D721Med (cell line): ENCODE measurements at regions not wholly inside any gene's neighbourhood (a gene's known extent, or its start where the extent isn't known, plus 50 kb on each side); places are given as distances from the start of the nearest gene placed in this dataset.

Experiments used
- DNase-seq: peaks from one replicate; pipeline ENCODE4 v3.0.0; 2011; ENCODE audit warnings: low spot score; ENCODE audit not compliant: insufficient read length
- FAIRE-seq: peaks from 2 replicates; lab custom pipeline; 2011; peaks lifted over from hg19 to GRCh38; lab: Jason Lieb, UNC
- TF ChIP-seq, protein P1 (sequence below): IDR thresholded peaks from 2 replicates; pipeline ENCODE4 v1.5.1; 2012; ENCODE audit warnings: mild to moderate bottlenecking, control low read depth; ENCODE audit not compliant: insufficient read depth; ENCODE audit errors: missing control alignments

DNA sequence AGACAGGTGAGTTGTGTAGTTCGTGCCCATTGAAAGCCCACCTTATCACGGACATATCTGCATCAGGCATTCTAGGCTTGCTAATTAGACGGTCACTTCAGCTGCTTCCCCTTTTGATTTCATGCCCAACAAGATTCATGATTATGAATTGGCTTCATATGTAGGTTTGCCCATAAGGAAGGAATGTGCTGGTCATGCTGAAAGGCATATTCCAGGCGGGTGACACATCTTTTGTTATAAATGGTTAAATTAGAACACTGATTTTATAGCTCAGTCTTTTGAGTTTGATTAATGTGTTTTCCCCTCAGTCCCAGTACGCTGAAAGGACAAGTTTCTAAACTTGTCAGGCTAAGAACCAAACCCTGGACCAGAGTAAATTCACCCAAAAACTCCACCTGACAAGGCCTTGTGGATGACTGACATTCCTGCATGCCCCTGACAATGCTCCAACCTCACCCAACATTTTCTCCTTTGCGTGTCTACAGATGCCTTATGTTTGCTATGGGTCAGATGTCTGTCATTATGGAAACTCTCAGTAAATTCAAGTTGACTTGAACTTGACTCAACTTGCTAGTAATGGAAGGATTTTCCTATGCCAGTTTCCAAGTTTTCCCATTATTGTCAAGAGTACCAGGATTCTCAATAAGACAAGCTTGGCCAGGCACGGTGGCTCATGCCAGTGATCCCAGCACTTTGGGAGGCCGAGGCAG, 421.9 kb downstream of the PMP22 start:
- no peak for FAIRE-seq
- no peak for DNase-seq
- TF ChIP-seq, protein P1, sequence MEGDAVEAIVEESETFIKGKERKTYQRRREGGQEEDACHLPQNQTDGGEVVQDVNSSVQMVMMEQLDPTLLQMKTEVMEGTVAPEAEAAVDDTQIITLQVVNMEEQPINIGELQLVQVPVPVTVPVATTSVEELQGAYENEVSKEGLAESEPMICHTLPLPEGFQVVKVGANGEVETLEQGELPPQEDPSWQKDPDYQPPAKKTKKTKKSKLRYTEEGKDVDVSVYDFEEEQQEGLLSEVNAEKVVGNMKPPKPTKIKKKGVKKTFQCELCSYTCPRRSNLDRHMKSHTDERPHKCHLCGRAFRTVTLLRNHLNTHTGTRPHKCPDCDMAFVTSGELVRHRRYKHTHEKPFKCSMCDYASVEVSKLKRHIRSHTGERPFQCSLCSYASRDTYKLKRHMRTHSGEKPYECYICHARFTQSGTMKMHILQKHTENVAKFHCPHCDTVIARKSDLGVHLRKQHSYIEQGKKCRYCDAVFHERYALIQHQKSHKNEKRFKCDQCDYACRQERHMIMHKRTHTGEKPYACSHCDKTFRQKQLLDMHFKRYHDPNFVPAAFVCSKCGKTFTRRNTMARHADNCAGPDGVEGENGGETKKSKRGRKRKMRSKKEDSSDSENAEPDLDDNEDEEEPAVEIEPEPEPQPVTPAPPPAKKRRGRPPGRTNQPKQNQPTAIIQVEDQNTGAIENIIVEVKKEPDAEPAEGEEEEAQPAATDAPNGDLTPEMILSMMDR: no peak

DNA sequence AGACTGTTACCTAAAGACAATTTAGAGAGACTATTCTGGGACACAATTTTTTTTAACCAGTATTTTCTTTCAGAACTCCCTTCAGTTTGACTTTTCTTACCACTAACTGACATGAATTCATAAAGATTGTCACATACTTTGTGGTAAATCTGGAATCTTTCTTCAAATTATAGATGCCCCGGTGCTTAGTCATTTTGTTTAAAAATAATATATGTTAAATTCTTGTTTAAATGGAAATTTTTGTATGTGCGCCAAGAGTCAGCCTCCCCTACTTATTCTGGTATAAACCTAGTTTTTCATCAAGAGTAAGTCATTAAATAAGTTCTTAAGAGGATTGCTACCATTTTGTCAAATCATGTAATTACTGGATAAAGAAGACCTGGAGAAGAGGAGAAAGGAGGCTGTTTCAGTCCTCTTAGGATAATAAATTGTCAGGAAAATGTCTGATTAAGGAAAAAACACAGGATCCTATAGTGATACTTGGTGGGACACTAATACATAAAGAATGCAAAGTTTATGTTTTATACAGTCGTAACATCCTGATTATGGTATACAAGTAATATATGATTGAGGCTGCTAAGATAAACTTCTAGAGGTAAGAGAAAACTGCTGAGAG, 424.4 kb downstream of the PMP22 start:
- no peak for FAIRE-seq
- TF ChIP-seq, protein P1: no peak
- no peak for DNase-seq

GRCh38 chr17:14838567-14838966, 426.6 kb downstream of the PMP22 start:
- DNase-seq (no peak), FAIRE-seq (no peak)
- TF ChIP-seq, protein P1: no peak

- DNase-seq (no peak), FAIRE-seq (no peak)
- TF ChIP-seq, protein P1: no peak
Observed at GRCh38 chr17:14833201-14833785, 431.8 kb downstream of the PMP22 start.

DNA sequence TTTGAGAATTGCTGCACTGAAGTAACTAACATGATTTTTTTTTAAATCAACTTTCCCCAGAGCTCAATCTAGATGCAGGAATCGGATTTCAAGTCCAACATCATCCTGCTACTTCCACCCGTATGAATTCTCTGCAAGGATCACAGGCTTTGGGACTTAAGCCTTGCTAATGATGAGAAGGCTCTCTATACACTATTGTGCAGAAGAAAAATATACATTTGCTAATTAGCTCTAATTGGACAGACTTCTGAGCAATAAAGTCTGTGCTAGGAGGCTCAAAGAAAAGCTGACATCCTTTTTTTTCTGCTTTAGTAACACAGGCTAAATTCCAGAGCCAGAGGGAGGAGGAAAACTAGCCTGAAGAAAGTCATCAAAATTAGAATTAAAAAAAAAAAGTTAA, 433.6 kb downstream of the PMP22 start:
- TF ChIP-seq, protein P1: no peak
- DNase-seq: no peak
- FAIRE-seq: no peak

GRCh38 chr17:14827396-14827919, 437.7 kb downstream of the PMP22 start:
- DNase-seq: no peak
- FAIRE-seq: no peak
- TF ChIP-seq, protein P1: no peak
